GM12873 (cell line): ENCODE measurements at regions not wholly inside any gene's neighbourhood (a gene's known extent, or its start where the extent isn't known, plus 50 kb on each side); places are given as distances from the start of the nearest gene placed in this dataset.

Experiments
- TF ChIP-seq, protein P1 (sequence below): IDR thresholded peaks from 2 replicates; pipeline ENCODE4 v1.5.1; 2012; ENCODE audit warnings: low read depth, mild to moderate bottlenecking, moderate library complexity, low read length, control low read depth; ENCODE audit not compliant: insufficient read depth; ENCODE audit errors: missing control alignments

GRCh38 chr2:23015651-23016200 lies 369.3 kb upstream of the KLHL29 start:
- TF ChIP-seq, protein P1, sequence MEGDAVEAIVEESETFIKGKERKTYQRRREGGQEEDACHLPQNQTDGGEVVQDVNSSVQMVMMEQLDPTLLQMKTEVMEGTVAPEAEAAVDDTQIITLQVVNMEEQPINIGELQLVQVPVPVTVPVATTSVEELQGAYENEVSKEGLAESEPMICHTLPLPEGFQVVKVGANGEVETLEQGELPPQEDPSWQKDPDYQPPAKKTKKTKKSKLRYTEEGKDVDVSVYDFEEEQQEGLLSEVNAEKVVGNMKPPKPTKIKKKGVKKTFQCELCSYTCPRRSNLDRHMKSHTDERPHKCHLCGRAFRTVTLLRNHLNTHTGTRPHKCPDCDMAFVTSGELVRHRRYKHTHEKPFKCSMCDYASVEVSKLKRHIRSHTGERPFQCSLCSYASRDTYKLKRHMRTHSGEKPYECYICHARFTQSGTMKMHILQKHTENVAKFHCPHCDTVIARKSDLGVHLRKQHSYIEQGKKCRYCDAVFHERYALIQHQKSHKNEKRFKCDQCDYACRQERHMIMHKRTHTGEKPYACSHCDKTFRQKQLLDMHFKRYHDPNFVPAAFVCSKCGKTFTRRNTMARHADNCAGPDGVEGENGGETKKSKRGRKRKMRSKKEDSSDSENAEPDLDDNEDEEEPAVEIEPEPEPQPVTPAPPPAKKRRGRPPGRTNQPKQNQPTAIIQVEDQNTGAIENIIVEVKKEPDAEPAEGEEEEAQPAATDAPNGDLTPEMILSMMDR: no peak

DNA sequence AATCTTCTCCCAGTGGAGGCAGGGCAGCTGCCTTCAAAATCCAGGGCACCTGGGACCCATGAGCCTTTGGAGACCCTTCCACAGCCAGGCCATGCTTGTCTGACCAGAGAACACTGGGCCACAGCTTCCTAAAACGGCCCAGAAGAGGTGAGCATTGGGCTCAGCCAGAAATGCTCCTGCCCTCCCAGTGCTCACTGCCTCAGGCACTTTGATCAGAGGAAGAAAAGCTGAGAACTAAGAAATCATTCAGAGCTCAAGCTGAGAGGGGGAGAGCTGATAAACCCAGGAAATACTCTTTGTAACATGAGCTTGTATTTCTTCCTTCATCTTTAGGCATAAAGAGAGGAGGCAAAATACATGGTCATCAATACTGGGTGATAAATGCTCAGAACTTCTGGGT lies 365.5 kb upstream of the KLHL29 start:
- TF ChIP-seq, protein P1: no peak

- TF ChIP-seq, protein P1: no peak
Measured at GRCh38 chr2:23020659-23021058, 364.3 kb upstream of the KLHL29 start.

GRCh38 chr2:23021311-23022120 lies 363.5 kb upstream of the KLHL29 start:
- TF ChIP-seq, protein P1: no peak

DNA sequence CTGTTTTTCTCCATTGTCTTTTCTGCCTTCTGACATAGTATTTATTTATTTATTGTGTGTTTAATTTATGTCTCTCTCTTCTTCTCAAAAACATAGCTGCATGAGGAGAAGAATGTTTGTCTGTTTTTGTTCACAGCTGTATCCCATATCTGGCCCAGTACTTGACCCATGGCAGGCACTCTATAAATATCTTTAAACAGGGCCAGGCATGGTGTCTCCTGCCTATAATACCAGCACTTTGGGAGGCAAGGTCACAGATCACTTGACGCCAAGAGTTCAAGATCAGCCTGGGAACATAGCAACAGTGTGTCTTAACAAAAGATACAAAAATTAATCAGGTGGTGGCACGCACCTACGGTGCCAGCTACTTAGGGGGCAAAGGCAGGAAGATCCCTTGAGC lies 361.3 kb upstream of the KLHL29 start:
- TF ChIP-seq, protein P1: no peak

- TF ChIP-seq, protein P1: no peak
Measured at GRCh38 chr2:23026671-23027070, 358.3 kb upstream of the KLHL29 start.

DNA sequence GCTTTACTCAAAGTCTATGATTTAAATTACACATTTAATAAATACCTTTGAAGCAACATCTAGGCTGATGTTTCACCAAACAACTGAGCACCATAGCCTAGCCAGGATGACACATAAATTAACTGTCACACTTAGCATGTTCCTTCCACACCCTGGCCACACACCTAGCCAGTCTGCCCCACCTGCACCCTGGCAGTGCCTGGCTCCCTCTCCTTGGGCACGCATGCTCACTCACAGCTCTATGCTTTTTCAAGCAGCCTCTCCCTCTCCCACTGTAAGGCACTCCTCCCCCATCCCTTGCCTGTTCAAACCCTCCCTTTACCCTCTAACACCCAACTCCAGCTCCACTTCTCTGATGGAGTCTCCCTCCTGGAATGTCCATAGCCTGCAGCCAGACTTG lies 357.6 kb upstream of the KLHL29 start:
- TF ChIP-seq, protein P1: no peak
